ENCODE measurements at regions not wholly inside any gene's neighbourhood (a gene's known extent, or its start where the extent isn't known, plus 50 kb on each side); places are given as distances from the start of the nearest gene placed in this dataset.

DNA sequence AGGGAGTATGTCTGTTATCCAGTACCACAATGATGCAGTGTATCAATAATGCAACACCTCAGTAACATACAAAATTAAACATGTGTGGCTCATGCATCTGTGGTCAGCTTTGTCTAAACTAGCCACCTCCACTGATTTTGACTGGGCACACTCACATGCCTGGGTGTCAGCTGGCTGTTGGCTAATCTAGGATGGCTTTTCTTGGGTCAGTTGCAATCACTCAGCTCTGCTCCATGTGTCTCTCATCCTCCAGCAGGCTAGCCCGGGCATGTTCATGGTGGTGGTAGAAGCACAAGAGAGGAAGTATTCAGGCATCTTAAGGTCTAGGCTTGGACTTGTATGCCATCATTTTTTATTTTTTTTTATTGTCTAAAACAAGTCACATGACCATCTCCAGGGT lies 59.3 kb upstream of the JAG1 start:
- H3K36me3 ChIP-seq (ENCODE audit: control insufficient read depth, insufficient read depth, low read length), result no peaks in the 10 kb centered on the region
- no peak overlapping the region for H3K4me2 ChIP-seq (ENCODE audit: low read depth, low read length)
- TF ChIP-seq RAD21 (IDR thresholded peaks at IDR 0.05; ENCODE audit: low read length) (no peak), BHLHE40 (IDR thresholded peaks at IDR 0.05; ENCODE audit: low read depth, low read length) (peak; percentile 64; the same call in 1 of the 2 replicates), MAZ (IDR thresholded peaks at IDR 0.05; ENCODE audit: borderline replicate concordance, low read depth, low read length) (no peak)
- TF ChIP-seq, protein P1, sequence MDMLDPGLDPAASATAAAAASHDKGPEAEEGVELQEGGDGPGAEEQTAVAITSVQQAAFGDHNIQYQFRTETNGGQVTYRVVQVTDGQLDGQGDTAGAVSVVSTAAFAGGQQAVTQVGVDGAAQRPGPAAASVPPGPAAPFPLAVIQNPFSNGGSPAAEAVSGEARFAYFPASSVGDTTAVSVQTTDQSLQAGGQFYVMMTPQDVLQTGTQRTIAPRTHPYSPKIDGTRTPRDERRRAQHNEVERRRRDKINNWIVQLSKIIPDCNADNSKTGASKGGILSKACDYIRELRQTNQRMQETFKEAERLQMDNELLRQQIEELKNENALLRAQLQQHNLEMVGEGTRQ (IDR thresholded peaks at IDR 0.05; ENCODE audit: low read depth, low read length), result 0 out of 2 replicates have a peak, but pooled peaks have one; percentile 24
- dilution Hi-C loops (cut with HindIII; ENCODE audit: low sequenced_read_pairs, unreplicated experiment), result no loop called here
- no peaks in the 10 kb centered on the region for H3K79me1 ChIP-seq (ENCODE audit: low read depth in 1 of 2, low read length in 2 of 2)
- POLR2A ChIA-PET (ENCODE audit: unreplicated experiment), result no interaction called here
- no peaks in the 10 kb centered on the region for H4K20me1 ChIP-seq (ENCODE audit: insufficient read depth, low read length)
- peak overlapping the region; percentile 74 for H4K5ac ChIP-seq (ENCODE audit: low read depth, low read length)
- peaks cover 15% of the 10 kb centered on the region for H3K4me1 ChIP-seq (ENCODE audit: control insufficient read depth, insufficient read depth, low read length)
- no peaks in the 10 kb centered on the region for H3K27me3 ChIP-seq (ENCODE audit: control insufficient read depth, insufficient read depth, low read length)
- H2AK5ac ChIP-seq (ENCODE audit: low read depth, low read length), result peak overlapping the region; percentile 78; the same call in 1 of the 2 replicates
- no peak overlapping the region for H3K4me3 ChIP-seq (ENCODE audit: insufficient read depth, low read depth, low read length)
- WGBS, 2 experiments (ENCODE audit: extremely low coverage in 2 of 2, insufficient read length in 1 of 2), result no CpG with 5 or more reads among the region's 1 CpG
- H2BK120ac ChIP-seq (ENCODE audit: low read depth, low read length), result peak overlapping the region; percentile 93
- no TSS peak for BruUV-seq (replicated peaks)
- peak overlapping the region; percentile 94 for H3K14ac ChIP-seq (replicated peaks; ENCODE audit: low read depth, low read length)
- peaks cover 8% of the 10 kb centered on the region; the same call in 1 of the 2 replicates for H3K9me1 ChIP-seq (ENCODE audit: insufficient read depth, low read length)
- H4K91ac ChIP-seq (ENCODE audit: insufficient read depth, low read depth, low read length), result peak overlapping the region; percentile 76
- H2AK9ac ChIP-seq (replicated peaks; ENCODE audit: low read depth, low read length, poor library complexity), result peak overlapping the region; percentile 53
- DNase-seq, result peak; percentile 40
- H3K9me3 ChIP-seq (ENCODE audit: control insufficient read depth, insufficient read depth, low read length), result no peaks in the 10 kb centered on the region
- H4K8ac ChIP-seq (ENCODE audit: low read depth in 2 of 2, low read length in 2 of 2), result peak overlapping the region; percentile 70 to 71; a peak in 3 of 4 replicates
- H3K9ac ChIP-seq (ENCODE audit: low read depth, low read length), result no peak overlapping the region
- H2AFZ ChIP-seq (replicated peaks; ENCODE audit: low read length, poor library complexity), result peak overlapping the region; percentile 50
- peak overlapping the region; percentile 80 for H3K18ac ChIP-seq (ENCODE audit: low read depth, low read length)
- peak overlapping the region; percentile 84; the same call in 2 of the 3 replicates for H2BK15ac ChIP-seq (ENCODE audit: low read depth, low read length)
- peak overlapping the region; percentile 91 for H3K4ac ChIP-seq (ENCODE audit: low read depth, low read length)
- in situ Hi-C loops (cut with MboI; ENCODE audit: low sequenced_read_pairs), result no loop called here
- peak overlapping the region; percentile 73 for H2BK5ac ChIP-seq (ENCODE audit: low read depth, low read length, poor library complexity, severe bottlenecking)
- intact Hi-C loops (cut with micrococcal nuclease), result no loop called here
- H3K27ac ChIP-seq (ENCODE audit: insufficient read depth, low read length), result no peak overlapping the region; the same call in 1 of the 2 replicates
- peak; percentile 12 for ATAC-seq (ENCODE audit: low read depth)
- CTCF ChIA-PET, result interaction anchor here (0.6 to 1.3 kb wide), 3 partner anchors 36 to 58 kb away, joined by 3 to 6 read pairs (median 4); partner anchors contain the start of gene JAG1
- peak overlapping the region; percentile 54 for H3K23ac ChIP-seq (ENCODE audit: low read depth, low read length)
- peak overlapping the region; percentile 97 for H2BK20ac ChIP-seq (ENCODE audit: low read depth, low read length)
- no peak overlapping the region for H3K56ac ChIP-seq (ENCODE audit: extremely low read depth, insufficient read depth, low read length)
